ENCODE measurements at regions not wholly inside any gene's neighbourhood (a gene's known extent, or its start where the extent isn't known, plus 50 kb on each side); places are given as distances from the start of the nearest gene placed in this dataset.

DNA sequence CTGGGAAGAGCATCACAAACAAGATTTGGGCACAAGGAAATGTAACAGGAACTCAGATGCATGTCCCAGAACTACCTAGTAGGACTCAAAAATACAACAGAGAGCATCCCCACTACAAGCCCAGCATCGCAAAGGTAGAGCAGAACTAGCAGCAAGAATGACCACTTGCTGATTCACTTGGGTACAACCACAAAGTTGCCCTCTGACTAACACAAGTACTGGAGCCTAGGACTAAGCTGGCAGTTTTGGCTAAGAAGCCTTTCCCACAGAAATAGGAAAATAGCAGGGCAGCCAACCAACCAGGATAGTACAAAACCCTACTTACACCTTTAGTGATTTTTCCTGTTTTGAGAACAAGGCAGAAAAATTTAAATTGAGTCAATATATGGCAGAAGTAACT is 193.8 kb downstream of the PAX3 start:
- no peaks in the 10 kb centered on the region for H4K20me1 ChIP-seq (replicated peaks in 1 of 2; ENCODE audit: control insufficient read depth in 1 of 2, insufficient read depth in 2 of 2, low read length in 2 of 2)
- no peak overlapping the region for H4K8ac ChIP-seq (ENCODE audit: extremely low read depth, insufficient read depth, low read length)
- POLR2A ChIA-PET (ENCODE audit: partially characterized antibody): no interaction called here
- H3K18ac ChIP-seq (ENCODE audit: extremely low read depth, low read length): no peak overlapping the region
- H3K27ac ChIP-seq (ENCODE audit: low read depth, low read length): no peak overlapping the region
- WGBS, 2 experiments (ENCODE audit: extremely low coverage in 1 of 2, insufficient coverage in 1 of 2, insufficient read length in 1 of 2, insufficient replicate concordance in 2 of 2, low coverage in 1 of 2, low lambda C conversion rate in 2 of 2, missing lambda C conversion rate in 1 of 2): 90% methylated on average over 1 of the region's 1 CpG; no CpG with 5 or more reads in 1 of the 2 experiments
- H2BK15ac ChIP-seq (ENCODE audit: low read length): no peak overlapping the region
- H4K91ac ChIP-seq (replicated peaks; ENCODE audit: insufficient read length, low read length): no peak overlapping the region
- H3K4me3 ChIP-seq (ENCODE audit: extremely low read depth in 1 of 4, insufficient read depth in 2 of 4, low read depth in 3 of 4, low read length in 4 of 4): no peak overlapping the region
- no peaks in the 10 kb centered on the region for H3K27me3 ChIP-seq (replicated peaks in 1 of 4; ENCODE audit: control insufficient read depth in 3 of 4, extremely low read depth in 1 of 4, insufficient read depth in 3 of 4, low read length in 3 of 4)
- H3K23ac ChIP-seq (ENCODE audit: insufficient read length): no peak overlapping the region
- no peak overlapping the region for H3K4ac ChIP-seq (replicated peaks; ENCODE audit: insufficient read length, low read depth, low read length)
- no peaks in the 10 kb centered on the region for H3K79me2 ChIP-seq (ENCODE audit: control insufficient read depth in 1 of 2, insufficient read depth in 2 of 2, low read length in 2 of 2)
- no peak overlapping the region for H3K56ac ChIP-seq (replicated peaks; ENCODE audit: insufficient read length, low read depth, low read length)
- no peak overlapping the region for H2BK20ac ChIP-seq (ENCODE audit: low read length)
- H3K23me2 ChIP-seq (ENCODE audit: low read depth, low read length): no peaks in the 10 kb centered on the region
- no peak overlapping the region for H2BK12ac ChIP-seq (ENCODE audit: low read depth, low read length)
- peaks cover 0 to 14% (median 11%) of the 10 kb centered on the region in 4 experiments; a peak in 5 of 7 replicates for H3K4me1 ChIP-seq (replicated peaks in 1 of 4; ENCODE audit: control insufficient read depth in 3 of 4, insufficient read depth in 4 of 4, low read length in 3 of 4)
- H2AK5ac ChIP-seq (ENCODE audit: low read depth, low read length): no peak overlapping the region
- no peak overlapping the region for H4K5ac ChIP-seq (ENCODE audit: insufficient read length, low read depth, low read length)
- H2AFZ ChIP-seq (ENCODE audit: low read length): 0 out of 2 replicates have a peak overlapping the region, but pooled peaks have one; percentile 26
- H3K14ac ChIP-seq (ENCODE audit: insufficient read length): no peak overlapping the region
- no peak overlapping the region for H2BK120ac ChIP-seq (replicated peaks; ENCODE audit: low read depth, low read length)
- no peaks in the 10 kb centered on the region for H3K36me3 ChIP-seq (ENCODE audit: control insufficient read depth in 2 of 4, insufficient read depth in 4 of 4, low read length in 3 of 4)
- no peaks in the 10 kb centered on the region for H3K9me3 ChIP-seq (ENCODE audit: insufficient read depth in 2 of 2, low read depth in 1 of 2, low read length in 1 of 2)
- H2BK5ac ChIP-seq (ENCODE audit: low read depth, low read length): no peak overlapping the region
- FAIRE-seq (no peak), DNase-seq (ENCODE audit: low read depth in 1 of 2, low spot score in 2 of 2) (no peak)
- CTCF ChIA-PET (ENCODE audit: partially characterized antibody): no interaction called here
- H3K4me2 ChIP-seq (ENCODE audit: insufficient read depth in 1 of 2, low read depth in 2 of 2, low read length in 2 of 2): no peak overlapping the region
- no peaks in the 10 kb centered on the region for H3K79me1 ChIP-seq (ENCODE audit: low read depth, low read length)
- H3K9ac ChIP-seq (replicated peaks in 1 of 4; ENCODE audit: extremely low read depth in 1 of 4, low read depth in 3 of 4, low read length in 3 of 4): no peak overlapping the region
- TF ChIP-seq, protein P1, sequence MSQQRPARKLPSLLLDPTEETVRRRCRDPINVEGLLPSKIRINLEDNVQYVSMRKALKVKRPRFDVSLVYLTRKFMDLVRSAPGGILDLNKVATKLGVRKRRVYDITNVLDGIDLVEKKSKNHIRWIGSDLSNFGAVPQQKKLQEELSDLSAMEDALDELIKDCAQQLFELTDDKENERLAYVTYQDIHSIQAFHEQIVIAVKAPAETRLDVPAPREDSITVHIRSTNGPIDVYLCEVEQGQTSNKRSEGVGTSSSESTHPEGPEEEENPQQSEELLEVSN (IDR thresholded peaks at IDR 0.05): no peak
- TF ChIP-seq TEAD4 (IDR thresholded peaks at IDR 0.05; ENCODE audit: low read depth, low read length) (no peak), SIX5 (IDR thresholded peaks at IDR 0.05; ENCODE audit: low read depth, low read length) (no peak), SP4 (IDR thresholded peaks at IDR 0.05; ENCODE audit: low read length) (no peak), CREB1 (IDR thresholded peaks at IDR 0.05) (no peak), TAF7 (optimal IDR thresholded peaks at IDR 0.05; ENCODE audit: borderline replicate concordance, low read depth, low read length) (no peak), RBBP5 (IDR thresholded peaks at IDR 0.05; ENCODE audit: borderline replicate concordance, low read depth, low read length) (no peak), YY1 (IDR thresholded peaks at IDR 0.05; ENCODE audit: low read depth, low read length) (no peak), SP2 (IDR thresholded peaks at IDR 0.05; ENCODE audit: low read length) (no peak)

Measured in H1 (cell line).